GM12864 (cell line): ENCODE measurements at regions not wholly inside any gene's neighbourhood (a gene's known extent, or its start where the extent isn't known, plus 50 kb on each side); places are given as distances from the start of the nearest gene placed in this dataset.

Source experiments
- DNase-seq: peaks from one replicate; pipeline ENCODE4 v3.0.0-alpha.2; 2011; ENCODE audit warnings: low read depth
- H3K4me3 ChIP-seq: 2 replicates; pipeline ENCODE4 v1.5.1; 2011; ENCODE audit warnings: mild to moderate bottlenecking, low read depth, low read length, control low read depth
- CTCF ChIP-seq: IDR thresholded peaks from 2 replicates; pipeline ENCODE4 v1.5.1; 2011; ENCODE audit warnings: low read depth, mild to moderate bottlenecking, moderate library complexity, low read length, control low read depth, inconsistent platforms; ENCODE audit errors: missing control alignments

GRCh38 chr12:115450017-115450416 is 766.0 kb upstream of the TBX3 start:
- no peak for TF ChIP-seq CTCF
- no peak for DNase-seq
- H3K4me3 ChIP-seq, result no peak overlapping the region

GRCh38 chr12:115449526-115449925 is 765.6 kb upstream of the TBX3 start:
- DNase-seq, result no peak
- TF ChIP-seq CTCF, result no peak

GRCh38 chr12:115444346-115444745 is 760.4 kb upstream of the TBX3 start:
- DNase-seq, result no peak
- no peak for TF ChIP-seq CTCF
- H3K4me3 ChIP-seq, result no peak overlapping the region

More at GRCh38 chr12:115449526-115449925, 765.6 kb upstream of the TBX3 start:
- no peak overlapping the region for H3K4me3 ChIP-seq

GRCh38 chr12:115443351-115443938 is 759.5 kb upstream of the TBX3 start:
- TF ChIP-seq CTCF, result no peak
- no peak for DNase-seq
- no peak overlapping the region for H3K4me3 ChIP-seq

- no peak for DNase-seq
Observed at GRCh38 chr12:115440438-115440837, 756.5 kb upstream of the TBX3 start.

GRCh38 chr12:115439008-115439601 is 755.1 kb upstream of the TBX3 start:
- DNase-seq, result no peak
- TF ChIP-seq CTCF, result no peak

More at GRCh38 chr12:115440438-115440837, 756.5 kb upstream of the TBX3 start:
- no peak overlapping the region for H3K4me3 ChIP-seq
- no peak for TF ChIP-seq CTCF

GRCh38 chr12:115438314-115438713 is 754.3 kb upstream of the TBX3 start:
- no peak for TF ChIP-seq CTCF
- DNase-seq, result no peak
- H3K4me3 ChIP-seq, result no peak overlapping the region

More at GRCh38 chr12:115439008-115439601, 755.1 kb upstream of the TBX3 start:
- H3K4me3 ChIP-seq, result no peak overlapping the region
